Caco-2 (cell line): ENCODE measurements at regions not wholly inside any gene's neighbourhood (a gene's known extent, or its start where the extent isn't known, plus 50 kb on each side); places are given as distances from the start of the nearest gene placed in this dataset.

Experiments
- BruUV-seq: library from RNA; stranded (reverse); fragments of 400-500 nt; replicated peaks from 2 replicates; lab custom pipeline; 2021; lab: Mats Ljungman, UMichigan
- CTCF ChIA-PET: fragments of 300-600 bp; sonication (Branson Sonifier 250); formaldehyde crosslinking; loops from one replicate; lab custom pipeline; 2022; ENCODE audit warnings: antibody characterized with exemption; lab: Charles Lee
- POLR2A ChIA-PET: fragments of 300-600 bp; sonication (Branson Sonifier 250); formaldehyde crosslinking; loops from one replicate; lab custom pipeline; 2022; ENCODE audit warnings: antibody characterized with exemption; lab: Charles Lee
- DNase-seq, 2 experiments: peaks; one replicate each; pipeline versions ENCODE4 v3.0.0 to v3.0.0-alpha.2; 2020 to 2022
- H3K27me3 ChIP-seq: replicated peaks from 2 replicates; pipeline ENCODE4 v1.6.0; 2011; ENCODE audit warnings: low read length; ENCODE audit not compliant: control insufficient read depth, insufficient read depth
- H3K36me3 ChIP-seq: 2 replicates; pipeline ENCODE4 v1.5.1; 2011; ENCODE audit warnings: low read length; ENCODE audit not compliant: control insufficient read depth, insufficient read depth
- H3K4me1 ChIP-seq: fragments of 250-450 bp; sonication (Bioruptor Pico); 2 replicates; pipeline ENCODE4 v1.5.1; 2020; ENCODE audit warnings: mild to moderate bottlenecking
- H3K4me3 ChIP-seq: 2 replicates; pipeline ENCODE4 v1.5.1; 2011; ENCODE audit warnings: low read depth, mild to moderate bottlenecking, control low read depth, low read length
- H3K9me3 ChIP-seq: fragments of 250-450 bp; sonication (Bioruptor Pico); 2 replicates; pipeline ENCODE4 v1.5.1; 2020; ENCODE audit warnings: mild to moderate bottlenecking, moderate library complexity
- H3K27ac Mint-ChIP-seq: one replicate; pipeline ENCODE4 v1.8.0; 2022; ENCODE audit warnings: mixed read lengths; ENCODE audit not compliant: unreplicated experiment
- H3K27me3 Mint-ChIP-seq: one replicate; pipeline ENCODE4 v1.8.0; 2022; ENCODE audit warnings: mixed read lengths; ENCODE audit not compliant: insufficient read depth, unreplicated experiment
- H3K36me3 Mint-ChIP-seq: one replicate; pipeline ENCODE4 v1.8.0; 2022; ENCODE audit warnings: mild to moderate bottlenecking, mixed read lengths; ENCODE audit not compliant: insufficient read depth, unreplicated experiment
- H3K4me1 Mint-ChIP-seq: one replicate; pipeline ENCODE4 v1.8.0; 2022; ENCODE audit warnings: low read depth, mixed read lengths; ENCODE audit not compliant: unreplicated experiment
- H3K4me3 Mint-ChIP-seq: one replicate; pipeline ENCODE4 v1.8.0; 2022; ENCODE audit warnings: mild to moderate bottlenecking, moderate library complexity, mixed read lengths; ENCODE audit not compliant: unreplicated experiment
- H3K9me3 Mint-ChIP-seq: one replicate; pipeline ENCODE4 v1.8.0; 2022; ENCODE audit warnings: mixed read lengths; ENCODE audit not compliant: unreplicated experiment
- intact Hi-C: fragments of 100-400 bp; cut with micrococcal nuclease; formaldehyde crosslinking; loops from one replicate; pipeline ENCODE4 v1.10.0; 2022; ENCODE audit not compliant: unreplicated experiment
- TF ChIP-seq, protein P1 (sequence below), 2 experiments: fragments of 200-600 bp in 1 of 2; IDR thresholded peaks; 1 replicate in 1 of 2; 2 replicates in 1 of 2; pipeline versions ENCODE4 v1.5.1 to v1.8.0; 2011 to 2022; ENCODE audit warnings: antibody characterized with exemption in 1 of 2, control low read depth in 1 of 2, inconsistent platforms in 1 of 2, low read depth in 1 of 2, low read length in 1 of 2, mild to moderate bottlenecking in 1 of 2, moderate library complexity in 1 of 2; ENCODE audit not compliant: insufficient read depth in 1 of 2, severe bottlenecking in 1 of 2, unreplicated experiment in 1 of 2

DNA sequence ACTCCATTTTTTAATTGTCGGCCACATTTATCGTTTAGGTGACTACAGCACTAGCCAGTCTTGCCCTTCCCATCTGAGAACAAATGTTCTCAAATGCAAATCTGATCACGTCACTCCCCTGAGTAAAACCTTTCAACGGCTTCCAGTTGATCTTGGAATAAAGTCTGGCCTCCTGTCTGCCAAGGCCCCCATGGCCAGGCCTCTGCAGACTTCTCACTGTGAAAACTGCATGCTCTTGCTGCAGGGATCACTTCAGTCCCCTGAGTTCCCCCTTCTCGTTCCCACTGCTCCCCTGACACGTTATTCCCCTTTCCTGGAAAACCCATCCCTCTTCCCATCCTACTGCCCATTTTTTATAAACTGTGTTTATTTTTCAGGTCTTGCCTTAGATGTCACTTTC is 124.1 kb upstream of the NEBL start:
- CTCF ChIA-PET = interaction anchor here (1.0 kb wide), 1 partner anchor 26 kb away, joined by 3 read pairs; no protein-coding TSS in a partner anchor

DNA sequence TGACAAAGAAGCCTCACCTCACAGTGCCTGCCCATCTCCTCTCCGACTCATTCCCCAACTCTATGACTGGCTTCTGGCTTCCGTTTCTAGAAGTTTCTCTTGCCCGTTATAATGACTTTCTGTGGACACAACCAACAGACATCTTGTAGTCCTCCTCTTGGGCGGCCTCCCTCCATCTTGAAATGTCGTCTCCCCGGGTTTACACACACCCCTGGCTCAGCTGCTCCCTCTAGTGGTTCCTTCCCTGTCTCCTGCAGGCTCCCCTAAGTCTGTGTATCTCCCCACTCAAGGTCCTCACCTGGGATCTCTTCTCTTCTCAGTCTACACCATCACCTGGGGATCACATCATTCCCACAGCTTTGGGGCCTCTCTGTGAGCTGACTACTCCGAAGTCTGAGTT is 123.4 kb upstream of the NEBL start:
- DNase-seq = peak; percentile 66 to 72
- Mint-ChIP-seq H3K27ac (no peak overlapping the region), H3K27me3 (no peaks in the 10 kb centered on the region), H3K9me3 (peaks cover 9% of the 10 kb centered on the region), H3K4me1 (peaks cover 7% of the 10 kb centered on the region), H3K4me3 (no peak overlapping the region), H3K36me3 (no peaks in the 10 kb centered on the region)
- H3K4me3 ChIP-seq = no peak overlapping the region
- ChIA-PET CTCF (no interaction called here), POLR2A (no interaction called here)
- intact Hi-C loops = loop anchor here (1.0 to 5.0 kb wide), 2 partner anchors 143 to 162 kb away; no protein-coding TSS in a partner anchor
- H3K9me3 ChIP-seq = no peaks in the 10 kb centered on the region
- H3K36me3 ChIP-seq = no peaks in the 10 kb centered on the region
- TF ChIP-seq, protein P1, sequence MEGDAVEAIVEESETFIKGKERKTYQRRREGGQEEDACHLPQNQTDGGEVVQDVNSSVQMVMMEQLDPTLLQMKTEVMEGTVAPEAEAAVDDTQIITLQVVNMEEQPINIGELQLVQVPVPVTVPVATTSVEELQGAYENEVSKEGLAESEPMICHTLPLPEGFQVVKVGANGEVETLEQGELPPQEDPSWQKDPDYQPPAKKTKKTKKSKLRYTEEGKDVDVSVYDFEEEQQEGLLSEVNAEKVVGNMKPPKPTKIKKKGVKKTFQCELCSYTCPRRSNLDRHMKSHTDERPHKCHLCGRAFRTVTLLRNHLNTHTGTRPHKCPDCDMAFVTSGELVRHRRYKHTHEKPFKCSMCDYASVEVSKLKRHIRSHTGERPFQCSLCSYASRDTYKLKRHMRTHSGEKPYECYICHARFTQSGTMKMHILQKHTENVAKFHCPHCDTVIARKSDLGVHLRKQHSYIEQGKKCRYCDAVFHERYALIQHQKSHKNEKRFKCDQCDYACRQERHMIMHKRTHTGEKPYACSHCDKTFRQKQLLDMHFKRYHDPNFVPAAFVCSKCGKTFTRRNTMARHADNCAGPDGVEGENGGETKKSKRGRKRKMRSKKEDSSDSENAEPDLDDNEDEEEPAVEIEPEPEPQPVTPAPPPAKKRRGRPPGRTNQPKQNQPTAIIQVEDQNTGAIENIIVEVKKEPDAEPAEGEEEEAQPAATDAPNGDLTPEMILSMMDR (IDR thresholded peaks at IDR 0.05; ENCODE audit: insufficient read depth in 1 of 2, low read depth in 1 of 2, low read length in 1 of 2, severe bottlenecking in 1 of 2, unreplicated experiment in 1 of 2) = peak; percentile 56
- no peaks in the 10 kb centered on the region for H3K4me1 ChIP-seq
- no peaks in the 10 kb centered on the region for H3K27me3 ChIP-seq
- no TSS peak for BruUV-seq

More for the DNA sequence above, 124.1 kb upstream of the NEBL start:
- no peaks in the 10 kb centered on the region for H3K9me3 ChIP-seq
- intact Hi-C loops = loop anchor here (5.0 kb wide), 1 partner anchor 144 kb away; no protein-coding TSS in a partner anchor
- no peak overlapping the region for H3K4me3 Mint-ChIP-seq
- no peaks in the 10 kb centered on the region for H3K4me1 ChIP-seq
- no peaks in the 10 kb centered on the region for H3K36me3 Mint-ChIP-seq
- BruUV-seq = no TSS peak
- no peaks in the 10 kb centered on the region for H3K27me3 Mint-ChIP-seq
- no peaks in the 10 kb centered on the region for H3K36me3 ChIP-seq
- no peak overlapping the region for H3K4me3 ChIP-seq
- peaks cover 7% of the 10 kb centered on the region for H3K4me1 Mint-ChIP-seq
- H3K27ac Mint-ChIP-seq = no peak overlapping the region
- POLR2A ChIA-PET = no interaction called here
- TF ChIP-seq, protein P1 (IDR thresholded peaks at IDR 0.05; ENCODE audit: insufficient read depth in 1 of 2, low read depth in 1 of 2, low read length in 1 of 2, severe bottlenecking in 1 of 2, unreplicated experiment in 1 of 2) = no peak
- H3K27me3 ChIP-seq = no peaks in the 10 kb centered on the region
- peaks cover 9% of the 10 kb centered on the region for H3K9me3 Mint-ChIP-seq
- DNase-seq = no peak

DNA sequence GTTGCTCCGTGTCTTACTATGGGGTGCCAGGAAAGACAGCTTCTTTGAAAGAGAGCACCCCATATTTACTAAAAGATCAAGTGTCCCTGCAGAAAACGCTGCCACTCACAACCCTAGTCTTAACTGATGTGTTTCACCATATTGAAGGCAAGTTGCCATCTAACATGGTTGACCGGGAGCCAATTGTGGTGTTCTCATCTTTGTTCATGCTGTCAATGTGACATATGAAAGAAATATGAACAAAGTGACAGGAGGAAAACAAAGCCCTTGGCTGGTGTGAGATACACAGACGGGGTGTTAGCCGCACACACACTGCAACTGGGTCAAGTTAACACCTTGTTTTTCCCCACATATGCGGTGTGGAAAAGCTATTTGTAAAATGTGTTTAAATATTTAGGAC is 122.3 kb upstream of the NEBL start:
- intact Hi-C loops = no loop called here
- no peaks in the 10 kb centered on the region for H3K36me3 ChIP-seq
- no TSS peak for BruUV-seq
- H3K4me3 Mint-ChIP-seq = no peak overlapping the region
- no peaks in the 10 kb centered on the region for H3K4me1 Mint-ChIP-seq
- TF ChIP-seq, protein P1 (IDR thresholded peaks at IDR 0.05; ENCODE audit: insufficient read depth in 1 of 2, low read depth in 1 of 2, low read length in 1 of 2, severe bottlenecking in 1 of 2, unreplicated experiment in 1 of 2) = no peak
- no peaks in the 10 kb centered on the region for H3K36me3 Mint-ChIP-seq
- no peaks in the 10 kb centered on the region for H3K9me3 ChIP-seq
- H3K27ac Mint-ChIP-seq = no peak overlapping the region
- H3K27me3 ChIP-seq = no peaks in the 10 kb centered on the region
- H3K4me1 ChIP-seq = no peaks in the 10 kb centered on the region
- CTCF ChIA-PET = no interaction called here
- no peak for DNase-seq
- no peak overlapping the region for H3K4me3 ChIP-seq
- POLR2A ChIA-PET = no interaction called here
- H3K27me3 Mint-ChIP-seq = no peaks in the 10 kb centered on the region
- H3K9me3 Mint-ChIP-seq = peaks cover 9% of the 10 kb centered on the region
